GM12865 (cell line): ENCODE measurements at regions not wholly inside any gene's neighbourhood (a gene's known extent, or its start where the extent isn't known, plus 50 kb on each side); places are given as distances from the start of the nearest gene placed in this dataset.

Source experiments
- DNase-seq: peaks from one replicate; pipeline ENCODE4 v3.0.0; 2010; ENCODE audit warnings: low read depth
- H3K4me3 ChIP-seq: 2 replicates; pipeline ENCODE4 v1.5.1; 2011; ENCODE audit warnings: mild to moderate bottlenecking, low read depth, low read length, control low read depth
- TF ChIP-seq, protein P1 (sequence below): IDR thresholded peaks from 2 replicates; pipeline ENCODE4 v1.5.1; 2011; ENCODE audit warnings: low read length, control low read depth, low read depth, inconsistent platforms; ENCODE audit not compliant: insufficient read depth; ENCODE audit errors: missing control alignments

GRCh38 chr10:10213237-10213636 lies 804.4 kb upstream of the CELF2 start:
- TF ChIP-seq, protein P1, sequence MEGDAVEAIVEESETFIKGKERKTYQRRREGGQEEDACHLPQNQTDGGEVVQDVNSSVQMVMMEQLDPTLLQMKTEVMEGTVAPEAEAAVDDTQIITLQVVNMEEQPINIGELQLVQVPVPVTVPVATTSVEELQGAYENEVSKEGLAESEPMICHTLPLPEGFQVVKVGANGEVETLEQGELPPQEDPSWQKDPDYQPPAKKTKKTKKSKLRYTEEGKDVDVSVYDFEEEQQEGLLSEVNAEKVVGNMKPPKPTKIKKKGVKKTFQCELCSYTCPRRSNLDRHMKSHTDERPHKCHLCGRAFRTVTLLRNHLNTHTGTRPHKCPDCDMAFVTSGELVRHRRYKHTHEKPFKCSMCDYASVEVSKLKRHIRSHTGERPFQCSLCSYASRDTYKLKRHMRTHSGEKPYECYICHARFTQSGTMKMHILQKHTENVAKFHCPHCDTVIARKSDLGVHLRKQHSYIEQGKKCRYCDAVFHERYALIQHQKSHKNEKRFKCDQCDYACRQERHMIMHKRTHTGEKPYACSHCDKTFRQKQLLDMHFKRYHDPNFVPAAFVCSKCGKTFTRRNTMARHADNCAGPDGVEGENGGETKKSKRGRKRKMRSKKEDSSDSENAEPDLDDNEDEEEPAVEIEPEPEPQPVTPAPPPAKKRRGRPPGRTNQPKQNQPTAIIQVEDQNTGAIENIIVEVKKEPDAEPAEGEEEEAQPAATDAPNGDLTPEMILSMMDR, result no peak
- no peak overlapping the region for H3K4me3 ChIP-seq
- DNase-seq, result peak; percentile 65

GRCh38 chr10:10222304-10222841 lies 795.3 kb upstream of the CELF2 start:
- DNase-seq, result no peak
- H3K4me3 ChIP-seq, result no peak overlapping the region
- TF ChIP-seq, protein P1, result no peak

DNA sequence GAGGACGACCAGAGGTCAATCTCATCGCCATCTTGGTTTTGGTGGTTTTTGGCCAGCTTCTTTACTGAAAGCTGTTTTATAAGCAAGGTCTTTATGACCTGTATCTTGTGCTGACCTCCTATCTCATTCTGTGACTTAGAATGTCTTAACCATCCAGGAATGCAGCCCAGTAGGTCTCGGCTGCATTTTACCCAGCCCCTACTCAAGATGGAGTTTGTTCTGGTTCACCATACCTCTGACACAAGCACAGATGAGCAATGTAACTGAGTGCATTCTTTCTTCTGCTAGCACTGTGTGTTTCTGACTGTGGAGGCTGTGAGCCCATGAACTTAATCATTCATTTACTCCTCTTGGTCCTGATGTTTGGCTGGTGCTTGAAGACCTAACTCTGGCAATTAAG lies 794.5 kb upstream of the CELF2 start:
- DNase-seq, result no peak
- H3K4me3 ChIP-seq, result no peak overlapping the region
- TF ChIP-seq, protein P1, result no peak

GRCh38 chr10:10225136-10225676 lies 792.5 kb upstream of the CELF2 start:
- H3K4me3 ChIP-seq, result no peak overlapping the region
- no peak for DNase-seq
- TF ChIP-seq, protein P1, result no peak

DNA sequence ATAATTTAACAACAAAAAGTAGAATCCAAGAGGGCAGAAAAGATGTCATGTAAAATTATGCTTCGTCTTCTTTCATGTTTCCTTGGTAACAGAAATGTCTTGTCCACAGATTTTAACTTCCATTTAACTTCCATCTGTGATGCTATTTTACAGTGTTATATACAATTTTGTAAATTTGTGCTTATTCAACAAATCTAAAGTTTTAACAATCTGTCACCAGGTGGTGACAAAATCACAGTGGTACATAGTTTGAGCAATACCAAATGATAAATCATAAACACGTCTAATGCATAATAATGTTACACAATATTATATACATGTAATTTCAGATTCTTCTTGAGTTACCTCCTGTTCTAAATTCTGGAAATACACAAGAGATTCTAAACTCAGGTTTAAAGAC lies 784.4 kb upstream of the CELF2 start:
- no peak for DNase-seq
- TF ChIP-seq, protein P1, result no peak
- no peak overlapping the region for H3K4me3 ChIP-seq

DNA sequence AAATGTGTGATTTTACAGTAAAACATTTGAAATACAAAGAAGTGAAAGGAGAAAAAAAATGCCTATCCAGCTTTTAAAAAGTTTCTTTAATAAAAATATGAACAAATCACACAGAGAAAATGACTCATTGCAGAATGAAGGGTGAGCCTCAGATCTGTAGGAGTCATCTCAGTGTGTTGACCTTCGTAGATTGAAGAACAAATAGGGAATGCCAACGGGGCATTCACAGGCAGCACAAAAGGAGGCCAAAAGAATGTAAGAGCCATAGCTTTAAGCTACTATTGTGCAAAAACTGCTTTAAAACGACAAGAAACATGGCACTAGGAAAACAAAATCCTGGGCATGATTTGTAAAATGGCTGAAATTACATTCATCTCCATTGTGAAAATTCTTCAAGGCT lies 782.7 kb upstream of the CELF2 start:
- no peak for DNase-seq
- H3K4me3 ChIP-seq, result no peak overlapping the region
- TF ChIP-seq, protein P1, result no peak

GRCh38 chr10:10247585-10247984 lies 770.1 kb upstream of the CELF2 start:
- H3K4me3 ChIP-seq, result no peak overlapping the region
- TF ChIP-seq, protein P1, result no peak
- no peak for DNase-seq
